ENCODE measurements at regions not wholly inside any gene's neighbourhood (a gene's known extent, or its start where the extent isn't known, plus 50 kb on each side); places are given as distances from the start of the nearest gene placed in this dataset.
"Not testable (repeated sequence)": the region's sequence is repeated elsewhere in the genome, so short reads cannot be mapped to it uniquely, and the experiment has no call there.

DNA sequence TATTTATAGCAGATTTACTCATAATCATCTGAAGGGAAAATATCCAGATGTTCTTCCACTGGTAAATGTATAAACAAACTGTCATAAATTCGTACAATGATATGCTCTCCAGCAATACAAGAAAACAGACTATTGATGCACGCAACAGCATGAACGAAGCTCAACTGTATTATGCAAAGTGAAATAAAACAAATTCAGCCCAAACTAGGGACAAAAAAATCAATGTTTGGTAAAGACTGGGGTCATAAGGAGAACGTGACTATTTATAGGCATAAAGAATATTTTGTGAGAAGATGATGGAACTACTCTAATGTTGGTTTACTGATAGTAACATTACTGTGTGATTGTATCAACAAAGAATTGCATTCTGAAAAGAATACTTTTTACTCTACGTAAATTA, 1276.7 kb upstream of the DDX18 start:
- DNase-seq, result no peak

DNA sequence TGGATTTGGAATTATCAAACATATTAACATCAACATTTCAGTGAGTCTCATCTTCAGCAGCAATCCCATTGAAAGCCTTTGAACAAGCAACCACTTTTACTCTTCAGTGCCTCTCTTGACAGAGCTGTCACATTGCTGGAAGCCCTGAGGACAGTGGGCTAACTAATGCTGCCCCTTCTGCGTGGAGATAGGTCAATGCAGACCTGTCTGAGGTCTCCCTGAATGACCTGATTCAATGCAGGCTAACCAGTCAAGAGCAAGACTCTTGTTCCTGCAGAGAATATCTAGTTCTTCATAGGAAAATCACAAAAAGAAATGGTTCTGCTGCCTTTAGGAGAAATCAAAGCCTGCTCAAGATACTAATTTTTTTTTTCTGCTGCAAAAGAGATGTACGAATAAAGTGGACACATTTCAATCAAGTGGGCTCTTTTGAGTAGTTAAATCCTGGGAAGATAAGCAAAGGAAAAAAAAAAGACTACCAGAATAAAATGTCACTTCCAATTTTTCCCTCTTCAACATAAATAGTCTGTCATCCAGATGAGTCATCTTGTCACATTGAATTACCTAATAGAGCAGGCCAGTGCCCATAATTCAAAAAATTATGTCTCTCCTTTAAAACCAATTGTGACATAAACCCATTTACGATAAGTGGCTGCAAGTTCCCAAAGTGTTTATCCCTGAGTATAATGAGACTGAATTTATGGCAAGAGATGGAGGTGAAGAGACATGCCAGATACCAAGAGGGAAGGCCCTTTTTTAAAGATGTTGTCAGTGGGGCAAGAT, 1269.0 kb upstream of the DDX18 start:
- no peak for DNase-seq

DNA sequence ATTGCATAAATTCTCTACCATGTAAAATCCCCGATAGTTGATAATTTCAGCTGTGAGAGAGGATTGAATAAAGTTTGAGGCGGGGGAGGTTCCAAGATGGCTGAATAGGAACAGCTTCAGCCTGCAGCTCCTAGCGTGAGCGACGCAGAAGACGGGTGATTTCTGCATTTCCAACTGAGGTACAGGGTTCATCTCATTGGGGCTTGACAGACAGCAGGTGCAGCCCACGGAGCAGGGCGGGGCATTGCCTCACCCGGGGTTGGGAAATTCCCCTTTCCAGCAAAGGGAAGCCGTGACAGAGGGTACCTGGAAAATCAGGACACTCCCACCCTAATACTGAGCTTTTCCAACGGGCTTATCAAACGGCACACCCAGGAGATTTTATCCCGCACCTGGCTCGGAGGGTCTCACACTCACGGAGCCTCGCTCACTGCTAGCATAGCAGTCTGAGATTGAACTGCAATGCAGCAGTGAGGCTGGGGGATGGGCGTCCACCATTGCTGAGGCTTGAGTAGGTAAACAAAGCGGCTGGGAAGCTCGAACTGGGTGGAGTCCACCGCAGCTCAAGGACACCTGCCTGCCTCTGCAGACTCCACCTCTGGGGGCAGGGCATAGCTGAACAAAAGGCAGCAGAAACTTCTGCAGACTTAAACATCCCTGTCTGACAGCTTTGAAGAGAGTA, 1261.6 kb upstream of the DDX18 start:
- not testable (repeated sequence) for DNase-seq

DNA sequence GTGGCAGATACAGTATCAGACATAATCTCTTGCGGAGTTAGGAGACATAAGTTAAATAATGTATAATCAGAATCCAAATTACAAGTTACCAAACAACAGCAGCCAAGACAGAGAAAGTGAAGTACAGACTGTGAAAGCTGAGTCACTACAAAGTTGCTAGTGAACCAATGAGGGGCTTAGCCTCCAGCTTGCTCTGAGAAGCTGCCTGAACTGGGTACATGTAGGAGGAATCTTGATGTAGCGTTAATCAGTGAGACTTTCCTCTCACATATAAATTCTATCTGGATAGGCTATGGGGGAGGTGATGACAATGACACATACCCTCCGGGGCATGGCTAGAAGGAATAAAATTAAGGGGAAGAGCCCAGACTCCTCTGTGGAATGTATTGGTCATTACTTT, 1234.3 kb upstream of the DDX18 start:
- DNase-seq, result no peak

DNA sequence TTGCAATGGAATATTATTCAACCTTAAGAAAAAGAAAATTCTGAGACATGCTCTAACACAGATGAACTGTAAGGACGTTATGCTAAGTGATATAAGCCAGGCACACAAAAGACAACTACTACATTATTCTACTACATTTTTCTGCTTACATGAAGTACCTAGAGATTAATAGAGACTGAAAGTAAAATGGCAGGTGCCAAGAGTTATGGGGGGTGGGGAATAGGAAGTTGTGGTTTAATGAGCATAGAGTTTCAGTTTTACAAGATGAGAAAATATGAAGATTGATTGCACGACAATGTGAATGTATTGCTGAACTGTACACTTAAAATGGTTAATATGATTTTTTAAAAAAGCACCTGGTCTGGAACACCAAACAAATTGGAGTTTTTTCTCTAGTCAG, 1231.6 kb upstream of the DDX18 start:
- DNase-seq, result no peak

DNA sequence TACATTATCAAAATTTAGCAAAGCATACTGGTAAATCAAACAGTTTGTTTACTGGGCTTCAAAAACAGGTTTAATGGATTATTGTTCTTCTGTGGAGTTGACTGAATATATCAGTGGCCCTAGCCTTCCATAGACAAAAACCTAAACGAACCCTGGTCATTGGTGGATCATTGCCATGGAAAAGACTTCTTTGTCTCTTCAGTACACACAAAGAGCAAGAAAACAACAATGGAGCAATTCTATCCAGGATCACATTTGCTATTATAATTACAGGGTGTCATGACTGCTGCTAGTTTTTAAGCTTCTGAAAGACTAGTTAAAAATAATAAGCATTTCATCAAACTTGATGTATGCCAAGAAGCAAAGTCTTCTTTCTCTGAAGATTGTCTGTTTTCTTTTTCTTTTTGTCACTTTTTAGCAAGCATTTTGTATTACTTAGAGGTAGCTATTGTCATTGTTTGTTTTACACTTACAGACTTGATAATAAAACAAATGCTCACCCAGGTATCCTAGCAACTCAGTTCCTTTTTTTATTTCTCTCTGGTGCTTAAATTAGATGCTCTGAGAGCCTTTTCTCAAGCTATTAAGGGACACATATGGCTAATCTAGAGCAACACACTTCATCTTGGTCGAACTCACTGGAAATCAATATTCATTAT, 1228.7 kb upstream of the DDX18 start:
- no peak for DNase-seq

DNA sequence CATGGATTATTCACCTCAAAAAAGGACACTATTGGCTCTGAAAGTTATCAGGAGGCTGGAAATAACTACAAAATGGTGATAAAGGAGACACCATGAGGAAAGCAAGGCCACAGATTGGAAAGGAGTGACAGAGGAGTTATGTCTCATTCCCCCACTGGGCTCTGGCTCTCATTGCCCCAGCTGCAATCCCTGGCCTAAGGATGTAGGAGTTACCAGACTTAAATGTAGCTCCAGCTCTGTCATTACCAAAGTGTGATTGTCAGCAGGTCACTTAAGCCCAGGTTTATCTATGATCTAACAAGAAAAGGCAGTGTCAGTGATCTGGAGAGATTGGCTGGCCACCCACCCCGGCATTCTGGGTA, 1228.2 kb upstream of the DDX18 start:
- DNase-seq, result no peak

All from fibroblast of skin of right biceps (primary cell).